NT2/D1 (cell line): ENCODE measurements at regions not wholly inside any gene's neighbourhood (a gene's known extent, or its start where the extent isn't known, plus 50 kb on each side); places are given as distances from the start of the nearest gene placed in this dataset.

Experiments
- SUZ12 ChIP-seq: IDR thresholded peaks from 2 replicates; pipeline ENCODE4 v1.6.1; 2011; ENCODE audit not compliant: insufficient read length, insufficient read depth; ENCODE audit errors: extremely low read depth
- YY1 ChIP-seq: IDR thresholded peaks from 2 replicates; pipeline ENCODE4 v1.6.1; 2011; ENCODE audit not compliant: insufficient read length, insufficient read depth
- ZNF274 ChIP-seq: IDR thresholded peaks from 2 replicates; pipeline ENCODE4 v1.6.1; 2011; ENCODE audit warnings: mild to moderate bottlenecking, low read depth, low read length

GRCh38 chr10:118900617-118901016, 128.9 kb upstream of the NANOS1 start:
- no peak for TF ChIP-seq ZNF274
- TF ChIP-seq YY1: no peak
- TF ChIP-seq SUZ12: no peak
